ENCODE measurements at regions not wholly inside any gene's neighbourhood (a gene's known extent, or its start where the extent isn't known, plus 50 kb on each side); places are given as distances from the start of the nearest gene placed in this dataset.

DNA sequence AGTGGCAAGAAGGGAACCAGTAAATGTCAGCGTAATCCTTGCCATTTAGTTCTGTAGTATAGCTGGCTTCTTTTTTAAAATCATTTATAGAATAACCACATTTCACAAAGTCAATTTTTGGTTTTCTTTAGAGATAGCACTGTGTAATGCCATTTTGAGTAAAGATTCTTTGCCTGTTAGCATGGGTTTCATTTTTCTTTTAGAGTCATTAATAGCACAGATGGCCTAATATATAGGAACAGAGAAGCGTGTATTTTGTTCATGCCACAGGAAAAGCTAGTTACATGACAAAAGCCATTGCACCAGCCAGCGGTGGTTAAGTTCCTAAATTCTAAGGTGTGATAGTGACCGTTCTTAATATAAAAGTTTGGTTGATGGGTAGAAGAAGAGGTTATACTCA is 1363.9 kb downstream of the MAT2B start:
- no peaks in the 10 kb centered on the region for H3K36me3 ChIP-seq (ENCODE audit: control insufficient read depth in 2 of 2, insufficient read depth in 2 of 2, low read length in 2 of 2)
- H3K4me3 ChIP-seq (ENCODE audit: low read length in 2 of 2) = no peak overlapping the region
- H3K27me3 ChIP-seq (ENCODE audit: control insufficient read depth in 1 of 2, insufficient read depth in 2 of 2, low read length in 2 of 2) = no peaks in the 10 kb centered on the region
- H3K4me1 ChIP-seq (ENCODE audit: control insufficient read depth, insufficient read depth, low read length) = no peaks in the 10 kb centered on the region
- no peak overlapping the region for H3K27ac ChIP-seq (ENCODE audit: low read length)
- no peaks in the 10 kb centered on the region for H3K9me3 ChIP-seq (ENCODE audit: control insufficient read depth in 2 of 2, low read length in 2 of 2)
- H3K9ac ChIP-seq (ENCODE audit: low read length in 2 of 2) = no peak overlapping the region

DNA sequence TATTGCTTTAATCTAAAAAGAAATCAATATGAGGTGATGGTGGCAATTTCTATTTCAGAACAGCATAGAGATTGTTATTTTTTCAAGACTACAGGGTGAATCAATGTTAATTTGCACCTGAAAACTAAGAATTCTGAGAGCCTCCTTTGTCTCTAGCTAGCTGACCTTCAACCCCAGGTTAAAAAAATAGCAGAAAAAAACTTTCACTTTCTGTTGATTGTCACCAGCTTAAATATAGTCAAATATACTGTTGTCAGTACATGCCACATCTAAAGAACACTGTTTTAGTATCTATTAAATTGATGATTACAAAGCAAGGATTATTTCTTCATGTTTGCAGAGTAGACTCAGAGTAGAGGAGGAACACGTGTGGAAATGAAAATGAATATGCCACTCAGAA is 1371.4 kb downstream of the MAT2B start:
- Histone ChIP-seq H3K4me3 (ENCODE audit: low read length in 2 of 2) (no peak overlapping the region), H3K9ac (ENCODE audit: low read length in 2 of 2) (no peak overlapping the region), H3K4me1 (ENCODE audit: control insufficient read depth, insufficient read depth, low read length) (no peaks in the 10 kb centered on the region), H3K36me3 (ENCODE audit: control insufficient read depth in 2 of 2, insufficient read depth in 2 of 2, low read length in 2 of 2) (no peaks in the 10 kb centered on the region), H3K27ac (ENCODE audit: low read length) (no peak overlapping the region), H3K9me3 (ENCODE audit: control insufficient read depth in 2 of 2, low read length in 2 of 2) (no peaks in the 10 kb centered on the region), H3K27me3 (ENCODE audit: control insufficient read depth in 1 of 2, insufficient read depth in 2 of 2, low read length in 2 of 2) (no peaks in the 10 kb centered on the region)

DNA sequence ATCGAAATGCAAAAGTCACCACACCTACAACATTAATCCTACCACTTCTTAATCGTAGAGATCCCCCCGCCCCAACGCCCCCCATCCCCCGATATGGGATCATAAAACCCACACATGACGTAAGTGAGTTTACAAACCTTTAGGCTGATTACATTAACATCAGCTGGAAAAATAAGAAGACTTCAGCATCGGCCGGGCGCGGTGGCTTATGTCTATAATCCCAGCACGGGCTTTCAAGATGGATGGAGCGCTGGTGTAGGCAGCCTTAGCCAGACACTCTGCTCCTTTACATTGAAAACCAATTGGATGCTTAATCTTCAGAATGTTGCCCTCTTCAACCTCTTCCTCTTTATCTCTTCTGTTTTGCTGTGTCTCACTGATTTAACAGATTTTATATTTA is 1376.0 kb downstream of the MAT2B start:
- Histone ChIP-seq H3K9ac (ENCODE audit: low read length in 2 of 2) (no peak overlapping the region), H3K36me3 (ENCODE audit: control insufficient read depth in 2 of 2, insufficient read depth in 2 of 2, low read length in 2 of 2) (no peaks in the 10 kb centered on the region), H3K4me1 (ENCODE audit: control insufficient read depth, insufficient read depth, low read length) (no peaks in the 10 kb centered on the region), H3K9me3 (ENCODE audit: control insufficient read depth in 2 of 2, low read length in 2 of 2) (no peaks in the 10 kb centered on the region), H3K27ac (ENCODE audit: low read length) (no peak overlapping the region), H3K27me3 (ENCODE audit: control insufficient read depth in 1 of 2, insufficient read depth in 2 of 2, low read length in 2 of 2) (no peaks in the 10 kb centered on the region), H3K4me3 (ENCODE audit: low read length in 2 of 2) (no peak overlapping the region)

- H3K4me1 ChIP-seq (ENCODE audit: control insufficient read depth, insufficient read depth, low read length) = no peaks in the 10 kb centered on the region
- no peaks in the 10 kb centered on the region for H3K36me3 ChIP-seq (ENCODE audit: control insufficient read depth in 2 of 2, insufficient read depth in 2 of 2, low read length in 2 of 2)
- no peaks in the 10 kb centered on the region for H3K27me3 ChIP-seq (ENCODE audit: control insufficient read depth in 1 of 2, insufficient read depth in 2 of 2, low read length in 2 of 2)
- no peak overlapping the region for H3K27ac ChIP-seq (ENCODE audit: low read length)
- H3K4me3 ChIP-seq (ENCODE audit: low read length in 2 of 2) = no peak overlapping the region
- no peak overlapping the region for H3K9ac ChIP-seq (ENCODE audit: low read length in 2 of 2)
- no peaks in the 10 kb centered on the region for H3K9me3 ChIP-seq (ENCODE audit: control insufficient read depth in 2 of 2, low read length in 2 of 2)
Measured at GRCh38 chr5:164885179-164885578, 1379.8 kb downstream of the MAT2B start.

- Histone ChIP-seq H3K9ac (ENCODE audit: low read length in 2 of 2) (no peak overlapping the region), H3K9me3 (ENCODE audit: control insufficient read depth in 2 of 2, low read length in 2 of 2) (no peaks in the 10 kb centered on the region), H3K4me1 (ENCODE audit: control insufficient read depth, insufficient read depth, low read length) (no peaks in the 10 kb centered on the region), H3K27me3 (ENCODE audit: control insufficient read depth in 1 of 2, insufficient read depth in 2 of 2, low read length in 2 of 2) (no peaks in the 10 kb centered on the region), H3K27ac (ENCODE audit: low read length) (no peak overlapping the region), H3K36me3 (ENCODE audit: control insufficient read depth in 2 of 2, insufficient read depth in 2 of 2, low read length in 2 of 2) (no peaks in the 10 kb centered on the region), H3K4me3 (ENCODE audit: low read length in 2 of 2) (no peak overlapping the region)
Measured at GRCh38 chr5:164893071-164893470, 1387.7 kb downstream of the MAT2B start.

GRCh38 chr5:164898705-164899104 is 1393.3 kb downstream of the MAT2B start:
- no peaks in the 10 kb centered on the region for H3K36me3 ChIP-seq (ENCODE audit: control insufficient read depth in 2 of 2, insufficient read depth in 2 of 2, low read length in 2 of 2)
- H3K4me3 ChIP-seq (ENCODE audit: low read length in 2 of 2) = no peak overlapping the region
- H3K27me3 ChIP-seq (ENCODE audit: control insufficient read depth in 1 of 2, insufficient read depth in 2 of 2, low read length in 2 of 2) = no peaks in the 10 kb centered on the region
- no peaks in the 10 kb centered on the region for H3K4me1 ChIP-seq (ENCODE audit: control insufficient read depth, insufficient read depth, low read length)
- H3K9me3 ChIP-seq (ENCODE audit: control insufficient read depth in 2 of 2, low read length in 2 of 2) = no peaks in the 10 kb centered on the region
- no peak overlapping the region for H3K9ac ChIP-seq (ENCODE audit: low read length in 2 of 2)
- H3K27ac ChIP-seq (ENCODE audit: low read length) = no peak overlapping the region

- H3K4me3 ChIP-seq (ENCODE audit: low read length in 2 of 2) = no peak overlapping the region
- no peaks in the 10 kb centered on the region for H3K4me1 ChIP-seq (ENCODE audit: control insufficient read depth, insufficient read depth, low read length)
- no peaks in the 10 kb centered on the region for H3K9me3 ChIP-seq (ENCODE audit: control insufficient read depth in 2 of 2, low read length in 2 of 2)
- H3K27ac ChIP-seq (ENCODE audit: low read length) = no peak overlapping the region
- no peaks in the 10 kb centered on the region for H3K36me3 ChIP-seq (ENCODE audit: control insufficient read depth in 2 of 2, insufficient read depth in 2 of 2, low read length in 2 of 2)
- no peak overlapping the region for H3K9ac ChIP-seq (ENCODE audit: low read length in 2 of 2)
- H3K27me3 ChIP-seq (ENCODE audit: control insufficient read depth in 1 of 2, insufficient read depth in 2 of 2, low read length in 2 of 2) = no peaks in the 10 kb centered on the region
Measured at GRCh38 chr5:164909673-164910072, 1404.3 kb downstream of the MAT2B start.

- H3K9me3 ChIP-seq (ENCODE audit: control insufficient read depth in 2 of 2, low read length in 2 of 2) = peaks cover 0 to 3% of the 10 kb centered on the region in 2 donors
- H3K36me3 ChIP-seq (ENCODE audit: control insufficient read depth in 2 of 2, insufficient read depth in 2 of 2, low read length in 2 of 2) = no peaks in the 10 kb centered on the region
- H3K9ac ChIP-seq (ENCODE audit: low read length in 2 of 2) = no peak overlapping the region
- no peak overlapping the region for H3K4me3 ChIP-seq (ENCODE audit: low read length in 2 of 2)
- H3K27ac ChIP-seq (ENCODE audit: low read length) = no peak overlapping the region
- no peaks in the 10 kb centered on the region for H3K4me1 ChIP-seq (ENCODE audit: control insufficient read depth, insufficient read depth, low read length)
- H3K27me3 ChIP-seq (ENCODE audit: control insufficient read depth in 1 of 2, insufficient read depth in 2 of 2, low read length in 2 of 2) = no peaks in the 10 kb centered on the region
Measured at GRCh38 chr5:164921722-164922121, 1416.3 kb downstream of the MAT2B start.

- Histone ChIP-seq H3K4me1 (ENCODE audit: control insufficient read depth, insufficient read depth, low read length) (no peaks in the 10 kb centered on the region), H3K4me3 (ENCODE audit: low read length in 2 of 2) (no peak overlapping the region), H3K9ac (ENCODE audit: low read length in 2 of 2) (no peak overlapping the region), H3K36me3 (ENCODE audit: control insufficient read depth in 2 of 2, insufficient read depth in 2 of 2, low read length in 2 of 2) (no peaks in the 10 kb centered on the region), H3K9me3 (ENCODE audit: control insufficient read depth in 2 of 2, low read length in 2 of 2) (peaks cover 0 to 4% of the 10 kb centered on the region in 2 donors), H3K27me3 (ENCODE audit: control insufficient read depth in 1 of 2, insufficient read depth in 2 of 2, low read length in 2 of 2) (no peaks in the 10 kb centered on the region), H3K27ac (ENCODE audit: low read length) (no peak overlapping the region)
Measured at GRCh38 chr5:164934039-164934438, 1428.6 kb downstream of the MAT2B start.

- H3K4me3 ChIP-seq (ENCODE audit: low read length in 2 of 2) = no peak overlapping the region
Measured at GRCh38 chr5:164934561-164934960, 1429.1 kb downstream of the MAT2B start.

GRCh38 chr5:164941132-164941531 is 1435.7 kb downstream of the MAT2B start:
- Histone ChIP-seq H3K9ac (ENCODE audit: low read length in 2 of 2) (no peak overlapping the region), H3K9me3 (ENCODE audit: control insufficient read depth in 2 of 2, low read length in 2 of 2) (peaks cover 0 to 4% of the 10 kb centered on the region in 2 donors), H3K4me3 (ENCODE audit: low read length in 2 of 2) (no peak overlapping the region), H3K27ac (ENCODE audit: low read length) (no peak overlapping the region), H3K4me1 (ENCODE audit: control insufficient read depth, insufficient read depth, low read length) (no peaks in the 10 kb centered on the region), H3K27me3 (ENCODE audit: control insufficient read depth in 1 of 2, insufficient read depth in 2 of 2, low read length in 2 of 2) (no peaks in the 10 kb centered on the region), H3K36me3 (ENCODE audit: control insufficient read depth in 2 of 2, insufficient read depth in 2 of 2, low read length in 2 of 2) (no peaks in the 10 kb centered on the region)

More at GRCh38 chr5:164934561-164934960, 1429.1 kb downstream of the MAT2B start:
- Histone ChIP-seq H3K9me3 (ENCODE audit: control insufficient read depth in 2 of 2, low read length in 2 of 2) (peaks cover 0 to 4% of the 10 kb centered on the region in 2 donors), H3K9ac (ENCODE audit: low read length in 2 of 2) (no peak overlapping the region), H3K4me1 (ENCODE audit: control insufficient read depth, insufficient read depth, low read length) (no peaks in the 10 kb centered on the region), H3K36me3 (ENCODE audit: control insufficient read depth in 2 of 2, insufficient read depth in 2 of 2, low read length in 2 of 2) (no peaks in the 10 kb centered on the region), H3K27me3 (ENCODE audit: control insufficient read depth in 1 of 2, insufficient read depth in 2 of 2, low read length in 2 of 2) (no peaks in the 10 kb centered on the region), H3K27ac (ENCODE audit: low read length) (no peak overlapping the region)

All from stomach smooth muscle (tissue), 2 donors.